Activated T-cell treated with anti-CD3 and anti-CD28 coated beads, Interleukin-2, amount 50 U/mL, for 24 hours (primary cell): ENCODE measurements at regions not wholly inside any gene's neighbourhood (a gene's known extent, or its start where the extent isn't known, plus 50 kb on each side); places are given as distances from the start of the nearest gene placed in this dataset.
"Not testable (repeated sequence)": the region's sequence is repeated elsewhere in the genome, so short reads cannot be mapped to it uniquely, and the experiment has no call there.

Experiments
- DNase-seq: peaks from one replicate; pipeline ENCODE4 v3.0.0-alpha.2; 2020
- H3K27ac Mint-ChIP-seq: 2 replicates; pipeline ENCODE4 v1.8.0; 2020; ENCODE audit warnings: mild to moderate bottlenecking, mixed read lengths
- H3K27me3 Mint-ChIP-seq: 2 replicates; pipeline ENCODE4 v1.8.0; 2020; ENCODE audit warnings: mixed read lengths
- H3K36me3 Mint-ChIP-seq: 2 replicates; pipeline ENCODE4 v1.8.0; 2020; ENCODE audit warnings: low read depth, mixed read lengths
- H3K4me1 Mint-ChIP-seq: 2 replicates; pipeline ENCODE4 v1.8.0; 2020; ENCODE audit warnings: low read depth, mixed read lengths
- H3K4me3 Mint-ChIP-seq: 2 replicates; pipeline ENCODE4 v1.8.0; 2020; ENCODE audit warnings: mild to moderate bottlenecking, moderate library complexity, mixed read lengths
- H3K9me3 Mint-ChIP-seq: 2 replicates; pipeline ENCODE4 v1.8.0; 2020; ENCODE audit warnings: mixed read lengths

DNA sequence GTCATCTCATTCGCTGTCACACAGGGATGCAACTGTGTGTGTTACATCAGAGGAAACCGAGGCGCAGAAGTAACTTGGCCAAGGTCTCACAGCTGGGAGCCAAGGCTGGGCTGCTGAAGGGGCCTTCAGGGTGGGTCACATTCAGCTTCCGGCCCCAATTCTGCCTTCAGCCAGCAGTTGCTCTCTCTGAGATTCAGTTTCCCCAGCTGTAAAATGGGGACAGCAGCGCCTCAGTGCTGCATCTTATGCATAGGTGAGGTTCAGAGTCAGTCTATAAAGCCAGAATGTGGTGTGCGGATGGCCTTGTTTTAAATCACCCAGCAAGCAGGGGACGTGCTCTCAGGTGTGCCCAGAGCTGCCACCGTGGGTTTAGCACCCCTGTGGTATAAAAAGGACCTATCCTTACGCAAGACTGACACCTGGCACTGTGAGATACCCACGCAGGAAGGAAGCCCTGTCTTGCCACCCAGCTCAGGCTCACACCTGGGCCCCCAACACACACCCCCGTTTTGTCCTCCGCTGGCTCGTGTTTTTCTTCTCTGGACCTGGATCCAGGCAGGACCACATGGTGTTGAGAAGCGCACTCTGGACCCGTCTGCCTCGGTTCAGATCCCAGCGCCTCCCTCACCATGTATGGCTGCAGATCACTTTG, 94.6 kb upstream of the GSE1 start:
- DNase-seq = no peak
- Mint-ChIP-seq H3K27me3 (no peaks in the 10 kb centered on the region), H3K27ac (no peak overlapping the region), H3K4me3 (no peak overlapping the region), H3K36me3 (no peaks in the 10 kb centered on the region), H3K4me1 (no peaks in the 10 kb centered on the region), H3K9me3 (peaks cover 3% of the 10 kb centered on the region)

DNA sequence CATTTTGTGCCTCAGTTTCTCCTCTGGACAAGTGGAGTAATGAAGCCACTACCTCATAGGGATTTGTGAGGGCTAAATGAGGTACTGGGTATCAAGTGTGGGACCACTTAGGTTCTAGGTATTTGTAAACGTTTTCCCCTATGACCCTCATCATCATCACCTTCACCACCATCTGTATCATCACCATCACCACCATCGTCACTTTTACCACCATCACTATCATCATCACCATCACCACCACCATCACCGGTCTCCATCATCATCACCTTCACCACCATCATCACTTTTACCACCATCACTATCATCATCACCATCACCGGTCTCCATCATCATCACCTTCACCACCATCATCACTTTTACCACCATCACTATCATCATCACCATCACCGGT, 94.1 kb upstream of the GSE1 start:
- H3K27me3 Mint-ChIP-seq, H3K4me1 Mint-ChIP-seq, H3K27ac Mint-ChIP-seq, DNase-seq, H3K4me3 Mint-ChIP-seq, H3K36me3 Mint-ChIP-seq, H3K9me3 Mint-ChIP-seq: not testable (repeated sequence)

DNA sequence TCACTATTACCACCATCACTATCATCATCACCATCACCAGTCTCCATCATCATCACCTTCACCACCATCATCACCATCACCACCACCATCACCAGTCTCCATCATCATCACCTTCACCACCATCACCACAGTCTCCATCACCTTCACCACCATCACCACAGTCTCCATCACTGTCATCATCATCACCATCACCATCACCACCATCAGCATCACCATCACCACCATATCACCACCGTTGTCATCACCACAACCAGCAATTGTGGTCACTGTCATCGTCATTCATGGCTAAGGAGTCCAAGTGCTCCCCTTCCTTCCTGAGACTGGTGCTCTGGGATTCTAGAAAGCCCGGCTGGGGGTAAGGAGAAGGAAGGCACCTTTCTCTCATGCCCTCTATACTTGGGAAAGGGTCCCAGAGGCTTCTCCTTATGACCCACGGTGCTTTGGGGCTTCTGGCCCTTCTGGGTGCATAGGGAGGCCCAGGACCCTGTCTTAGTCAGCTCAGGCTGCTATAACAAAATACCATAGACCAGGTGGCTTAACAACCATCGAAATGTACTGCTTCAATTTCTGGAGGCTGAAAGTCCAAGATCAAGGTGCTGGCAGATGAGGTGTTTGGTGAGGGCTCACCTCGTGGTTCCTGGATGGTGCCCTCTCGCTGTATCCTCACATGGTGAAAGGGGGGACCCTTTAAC, 93.4 kb upstream of the GSE1 start:
- Mint-ChIP-seq H3K36me3 (no peaks in the 10 kb centered on the region), H3K27me3 (no peaks in the 10 kb centered on the region), H3K4me1 (no peaks in the 10 kb centered on the region), H3K9me3 (peaks cover 3% of the 10 kb centered on the region), H3K27ac (peak overlapping the region; percentile 5), H3K4me3 (no peak overlapping the region)
- DNase-seq = no peak

DNA sequence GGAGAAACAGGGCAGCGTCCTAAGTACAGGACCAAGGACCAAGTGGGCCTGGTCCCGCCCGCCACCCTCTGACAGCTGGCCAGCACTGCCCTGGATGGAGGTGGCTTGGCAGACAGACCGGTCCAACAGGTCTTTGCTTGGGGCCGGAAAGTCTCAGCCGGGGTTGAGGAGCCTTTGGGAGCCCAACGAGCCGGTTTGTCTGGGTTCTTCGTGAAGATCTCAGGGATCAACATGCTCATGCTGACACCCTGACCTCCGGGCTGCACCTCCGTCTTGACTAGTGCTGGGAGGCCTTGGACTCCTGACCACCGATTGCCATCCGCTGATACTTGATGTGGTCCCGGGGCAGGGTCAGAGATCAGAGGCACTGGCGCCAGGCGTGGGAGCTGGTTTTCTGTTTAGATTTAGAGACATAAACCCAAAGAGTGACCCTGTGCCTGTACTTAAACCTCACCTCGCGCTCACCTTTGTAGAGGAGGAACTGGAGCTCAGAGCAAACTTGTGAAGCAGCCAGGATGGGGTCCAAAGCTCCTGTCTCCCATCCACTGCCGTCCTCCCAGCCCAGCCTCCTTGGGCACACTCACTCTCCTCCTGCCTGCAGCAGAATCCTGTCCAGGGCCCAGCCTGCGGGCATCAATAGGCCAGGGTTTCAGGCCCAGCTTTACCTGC, 92.1 kb upstream of the GSE1 start:
- Mint-ChIP-seq H3K4me1 (no peaks in the 10 kb centered on the region), H3K9me3 (peaks cover 3% of the 10 kb centered on the region), H3K27me3 (no peaks in the 10 kb centered on the region), H3K4me3 (no peak overlapping the region), H3K27ac (no peak overlapping the region), H3K36me3 (no peaks in the 10 kb centered on the region)
- no peak for DNase-seq

DNA sequence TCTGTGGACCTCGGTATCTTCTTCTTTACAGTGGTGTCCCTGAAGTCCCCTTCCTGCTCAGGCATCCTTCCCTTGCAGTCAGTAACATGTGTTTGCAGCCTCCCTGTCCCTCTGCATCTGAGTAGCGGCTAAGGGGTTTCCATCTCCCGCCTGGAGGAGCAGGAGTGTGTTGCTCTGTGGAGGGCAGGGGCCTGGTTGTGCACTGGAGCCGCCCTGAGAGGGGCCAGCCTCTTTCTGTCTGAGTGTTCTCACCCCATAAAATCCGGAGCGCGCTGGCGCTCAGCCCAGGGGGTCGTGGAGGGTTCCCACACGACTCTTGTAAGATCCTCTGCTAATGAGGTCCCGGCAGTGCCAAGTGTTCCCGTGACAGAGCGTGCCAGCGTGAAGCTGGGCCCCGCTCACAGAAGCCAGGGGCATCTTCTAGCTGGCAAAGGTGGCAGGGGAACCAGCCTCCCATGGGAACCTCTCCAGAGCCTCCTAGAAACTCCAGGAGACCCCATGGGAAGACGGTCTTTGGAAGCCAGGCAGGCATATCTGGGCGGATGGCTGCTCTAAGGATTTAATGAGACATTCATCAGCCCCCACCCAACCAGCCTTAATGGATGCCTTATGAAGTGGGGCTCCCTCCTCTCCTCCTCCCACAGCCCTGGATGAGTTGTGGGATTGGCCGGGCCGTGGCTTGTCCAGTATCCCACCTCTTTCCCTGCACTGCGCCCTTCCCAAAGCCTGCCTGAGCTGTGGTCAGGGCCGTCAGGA, 91.4 kb upstream of the GSE1 start:
- no peak overlapping the region for H3K27ac Mint-ChIP-seq
- H3K36me3 Mint-ChIP-seq = no peaks in the 10 kb centered on the region
- H3K4me3 Mint-ChIP-seq = no peak overlapping the region
- DNase-seq = no peak
- H3K4me1 Mint-ChIP-seq = no peaks in the 10 kb centered on the region
- peaks cover 3% of the 10 kb centered on the region for H3K9me3 Mint-ChIP-seq
- H3K27me3 Mint-ChIP-seq = no peaks in the 10 kb centered on the region

DNA sequence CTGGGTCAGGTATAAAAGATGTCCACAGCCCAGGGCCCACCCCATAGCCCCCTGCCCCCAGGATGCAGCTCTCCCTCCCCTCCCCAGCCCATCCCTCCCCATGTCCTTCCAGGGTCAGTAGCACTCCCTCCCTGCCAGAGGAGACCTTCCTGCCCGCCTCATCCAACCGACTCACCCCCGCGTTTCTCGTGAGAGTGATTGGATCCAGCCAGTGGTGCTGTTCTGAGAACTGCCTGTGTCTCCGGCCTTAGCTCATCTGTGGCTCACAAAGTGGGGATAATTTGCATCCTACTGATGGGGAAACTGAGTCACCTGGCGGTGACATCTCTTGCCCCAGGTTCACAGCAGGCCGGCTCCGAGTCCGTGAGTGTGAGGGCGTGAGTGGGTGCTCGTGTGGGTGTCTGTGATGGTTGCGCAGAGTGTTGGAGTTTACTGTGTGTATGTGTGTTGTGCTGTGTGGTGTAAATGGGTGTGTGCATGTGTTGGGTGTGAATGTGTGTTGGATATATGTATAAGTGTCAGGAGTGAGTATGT, 90.7 kb upstream of the GSE1 start:
- H3K36me3 Mint-ChIP-seq = no peaks in the 10 kb centered on the region
- no peak overlapping the region for H3K27ac Mint-ChIP-seq
- no peaks in the 10 kb centered on the region for H3K27me3 Mint-ChIP-seq
- no peak overlapping the region for H3K4me3 Mint-ChIP-seq
- DNase-seq = no peak
- H3K4me1 Mint-ChIP-seq = no peaks in the 10 kb centered on the region
- H3K9me3 Mint-ChIP-seq = peaks cover 3% of the 10 kb centered on the region

DNA sequence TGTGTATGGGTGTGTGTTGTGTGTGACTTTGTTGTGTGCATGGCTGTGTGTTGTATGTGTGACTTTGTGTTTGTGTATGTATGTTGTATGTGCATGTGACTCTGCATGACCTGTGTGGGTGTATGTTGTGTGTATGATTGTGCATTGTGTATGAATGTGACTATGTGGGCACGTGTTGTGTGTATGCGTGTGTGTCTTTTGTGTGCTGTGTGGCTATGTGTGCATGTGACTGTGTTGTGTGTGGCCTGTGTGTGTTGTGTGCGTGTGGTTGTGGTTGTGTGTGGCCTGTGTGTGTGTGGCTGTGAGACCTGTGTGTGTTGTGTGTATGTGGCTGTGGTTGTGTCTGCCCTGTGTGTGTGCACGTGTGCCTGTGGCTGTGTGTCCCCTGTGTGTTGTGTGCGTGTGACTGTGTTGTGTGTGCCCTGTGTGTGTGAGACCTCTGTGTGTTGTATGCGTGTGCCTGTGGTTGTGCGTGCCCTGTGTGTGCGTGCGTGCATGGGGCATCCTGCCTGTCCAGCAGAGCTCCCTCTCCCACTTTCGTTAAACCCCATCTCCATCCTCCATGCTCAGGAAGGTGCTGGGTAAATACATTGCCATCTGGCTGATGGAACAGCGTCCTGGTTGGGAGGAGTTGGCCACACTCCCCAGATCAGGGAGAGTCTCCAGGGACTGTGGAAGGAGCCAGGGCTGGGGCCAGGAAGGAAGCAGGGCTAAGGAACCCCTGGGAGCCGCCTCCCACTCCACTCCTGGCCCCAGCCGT, 90.1 kb upstream of the GSE1 start:
- no peak for DNase-seq
- Mint-ChIP-seq H3K4me3 (no peak overlapping the region), H3K27me3 (no peaks in the 10 kb centered on the region), H3K36me3 (no peaks in the 10 kb centered on the region), H3K27ac (no peak overlapping the region), H3K4me1 (no peaks in the 10 kb centered on the region), H3K9me3 (peaks cover 3% of the 10 kb centered on the region)

DNA sequence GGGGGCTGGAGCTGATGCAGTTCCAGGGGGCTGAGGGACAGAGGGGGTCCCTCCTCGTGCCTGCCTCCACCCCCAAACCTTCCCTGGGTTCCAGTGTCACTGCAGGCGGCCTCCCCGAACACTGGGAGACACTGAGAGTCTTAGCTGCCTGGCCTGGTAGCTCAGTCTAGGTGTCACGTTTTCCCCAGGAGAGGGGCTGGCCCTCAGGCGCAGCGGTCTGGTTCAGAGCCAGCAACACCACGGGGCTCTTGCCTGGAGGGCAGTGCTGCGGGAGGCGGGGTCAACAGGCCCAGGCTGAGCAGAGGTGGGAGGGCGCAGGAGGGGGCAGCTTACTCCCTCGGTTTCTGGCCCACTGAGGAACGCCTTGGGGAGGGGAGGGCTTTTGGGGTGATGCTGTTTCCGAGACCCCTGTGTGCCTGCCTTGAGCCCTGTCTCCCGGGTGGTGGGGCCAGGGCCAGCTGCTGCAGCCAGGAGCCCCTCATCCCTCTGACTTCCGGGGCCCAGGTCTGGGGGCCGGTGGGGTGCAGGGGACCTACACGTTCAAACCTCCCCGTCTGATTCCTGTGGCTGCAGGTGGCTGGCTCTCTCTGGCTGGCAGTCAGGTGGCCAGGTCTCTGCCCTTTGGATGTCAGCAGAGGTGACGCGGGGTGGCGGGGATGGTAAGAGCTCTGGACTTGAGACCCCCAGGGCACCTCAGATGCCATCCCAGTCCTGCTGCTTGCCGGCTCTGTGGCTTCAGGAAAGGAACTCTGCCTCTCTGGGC, 89.3 kb upstream of the GSE1 start:
- peaks cover 3% of the 10 kb centered on the region for H3K9me3 Mint-ChIP-seq
- no peak for DNase-seq
- no peaks in the 10 kb centered on the region for H3K36me3 Mint-ChIP-seq
- no peaks in the 10 kb centered on the region for H3K4me1 Mint-ChIP-seq
- H3K27me3 Mint-ChIP-seq = no peaks in the 10 kb centered on the region
- H3K27ac Mint-ChIP-seq = no peak overlapping the region
- no peak overlapping the region for H3K4me3 Mint-ChIP-seq

DNA sequence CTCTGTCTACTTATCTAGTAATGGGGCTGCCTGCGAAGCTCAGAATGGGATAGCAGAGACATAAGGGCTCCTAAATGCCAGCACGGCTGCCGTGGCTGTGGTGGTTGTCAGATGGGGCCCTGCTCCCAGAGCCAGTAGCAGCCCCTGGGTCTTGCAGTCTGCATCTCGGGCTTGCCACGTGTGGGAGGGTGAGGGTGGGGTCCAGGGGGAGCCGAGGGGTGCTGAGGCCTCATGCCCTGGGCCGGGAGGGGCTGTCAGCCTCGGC, 88.8 kb upstream of the GSE1 start:
- H3K9me3 Mint-ChIP-seq = peaks cover 3% of the 10 kb centered on the region
- H3K4me3 Mint-ChIP-seq = no peak overlapping the region
- no peak for DNase-seq
- H3K27ac Mint-ChIP-seq = no peak overlapping the region
- H3K4me1 Mint-ChIP-seq = no peaks in the 10 kb centered on the region
- no peaks in the 10 kb centered on the region for H3K27me3 Mint-ChIP-seq
- H3K36me3 Mint-ChIP-seq = no peaks in the 10 kb centered on the region

DNA sequence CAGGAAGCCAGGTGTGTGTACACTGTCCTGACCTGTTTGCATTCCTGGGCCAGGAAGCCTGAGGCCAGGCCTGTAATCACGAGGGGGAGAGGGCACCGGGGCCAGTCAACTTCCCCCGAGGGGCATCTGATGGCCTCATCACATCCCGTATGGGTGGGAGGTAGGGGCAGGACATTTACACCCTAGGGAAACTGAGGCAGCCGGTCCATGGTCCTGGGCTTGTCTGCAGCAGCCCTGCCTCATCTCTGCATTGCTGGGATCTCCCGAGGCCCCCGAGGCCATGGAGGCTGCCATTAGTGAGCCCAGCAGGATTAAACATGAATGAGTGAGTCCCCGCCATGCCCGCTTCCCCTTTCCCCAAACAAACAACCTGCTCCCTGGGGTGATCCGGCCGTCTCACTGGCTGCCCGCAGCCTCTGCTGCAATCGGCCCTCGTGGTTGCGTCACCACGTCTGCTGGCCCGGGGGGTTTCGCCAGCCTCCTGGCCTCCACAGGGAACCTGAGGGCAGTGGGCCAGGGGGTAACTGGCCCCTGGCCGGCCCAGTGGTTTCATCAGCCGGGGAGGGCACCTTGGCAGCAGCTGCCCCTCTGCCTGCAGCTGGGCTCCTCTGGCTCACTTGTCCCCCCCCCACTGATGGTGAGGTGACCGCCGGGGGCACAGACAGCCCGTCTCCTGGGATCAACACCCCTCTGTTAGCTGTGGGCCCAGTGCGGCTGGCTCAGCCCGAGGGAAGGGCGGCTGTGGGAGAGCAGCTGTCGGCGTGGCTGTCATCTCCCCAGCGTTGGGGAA, 88.3 kb upstream of the GSE1 start:
- Mint-ChIP-seq H3K27me3 (no peaks in the 10 kb centered on the region), H3K4me1 (no peaks in the 10 kb centered on the region), H3K27ac (no peak overlapping the region), H3K4me3 (no peak overlapping the region), H3K9me3 (no peaks in the 10 kb centered on the region), H3K36me3 (no peaks in the 10 kb centered on the region)
- no peak for DNase-seq

DNA sequence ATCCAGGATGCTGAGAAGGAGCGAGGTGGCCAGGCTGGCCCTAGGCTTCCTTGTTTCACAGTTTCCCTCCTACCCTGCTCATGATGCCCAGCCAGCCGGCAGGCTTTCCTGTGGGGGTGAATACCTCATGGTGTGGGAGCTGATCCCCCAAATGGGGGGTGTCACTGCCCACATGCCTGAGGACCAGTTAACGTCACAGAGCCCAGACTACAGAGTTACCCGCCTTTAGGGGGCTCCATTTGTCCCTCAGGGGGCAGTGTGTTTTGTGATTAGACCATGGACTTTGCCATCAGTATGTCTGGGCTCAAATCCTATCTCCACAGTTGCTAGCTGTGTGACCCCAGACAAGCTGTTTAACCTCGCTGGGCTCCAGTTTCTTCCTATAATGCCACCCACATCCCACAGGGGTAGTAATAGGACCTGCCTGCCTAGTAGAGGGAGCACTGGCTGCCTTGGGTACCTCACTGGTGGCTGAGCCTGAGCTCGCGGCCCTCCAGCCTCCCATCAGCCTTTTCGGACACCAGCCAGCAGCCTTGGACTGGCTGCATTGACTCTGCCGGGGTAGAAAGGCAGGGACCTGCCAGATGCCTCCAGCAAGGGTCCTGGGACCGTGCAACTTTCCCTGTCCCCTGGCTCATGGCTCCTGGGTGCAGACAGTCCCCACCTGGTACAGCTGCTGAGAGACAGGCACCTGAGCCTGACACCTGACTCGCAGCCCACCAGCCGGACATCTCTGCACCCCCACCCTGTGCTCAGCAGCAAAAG, 87.5 kb upstream of the GSE1 start:
- Mint-ChIP-seq H3K27ac (no peak overlapping the region), H3K36me3 (no peaks in the 10 kb centered on the region), H3K9me3 (no peaks in the 10 kb centered on the region), H3K4me3 (no peak overlapping the region), H3K27me3 (no peaks in the 10 kb centered on the region), H3K4me1 (no peaks in the 10 kb centered on the region)
- no peak for DNase-seq

DNA sequence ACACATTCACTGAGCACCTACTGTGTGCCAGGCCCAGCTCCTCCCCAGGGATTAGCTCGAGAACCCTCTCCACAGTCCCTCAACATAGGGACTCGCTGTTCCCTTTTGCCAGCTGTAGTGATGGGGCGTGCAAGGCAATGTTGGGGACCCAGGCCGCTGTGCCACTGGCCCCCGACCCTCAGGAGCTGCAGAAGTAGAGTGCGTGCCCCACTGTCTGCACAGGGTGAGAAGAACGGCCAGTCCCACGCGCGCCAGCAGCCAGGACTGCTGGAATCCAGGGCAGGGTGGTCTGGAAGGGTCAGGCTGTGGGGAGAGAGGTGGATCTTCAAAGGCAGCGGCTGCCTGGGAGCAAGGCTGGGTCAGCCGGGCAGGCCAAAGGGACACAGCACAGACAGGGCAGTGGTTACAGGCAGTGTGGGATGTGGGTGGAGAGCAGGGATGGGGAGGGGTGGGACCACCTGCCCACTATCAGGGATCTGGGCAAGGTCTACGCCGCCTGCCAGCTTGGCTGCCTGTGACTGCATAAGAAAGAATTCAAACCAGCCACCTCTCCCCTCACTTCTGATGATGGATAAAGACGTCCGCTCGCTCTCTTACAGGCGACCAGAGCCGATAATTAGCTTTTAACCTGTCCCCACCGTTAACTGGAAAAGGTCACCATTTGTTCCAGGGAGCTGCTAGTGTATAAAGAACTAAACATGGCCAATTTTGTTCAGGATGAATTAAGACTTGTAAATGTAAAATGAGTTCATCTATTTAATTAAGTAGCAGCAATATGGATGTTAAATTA, 86.7 kb upstream of the GSE1 start:
- Mint-ChIP-seq H3K4me1 (no peaks in the 10 kb centered on the region), H3K27ac (no peak overlapping the region), H3K27me3 (no peaks in the 10 kb centered on the region), H3K4me3 (no peak overlapping the region), H3K9me3 (no peaks in the 10 kb centered on the region), H3K36me3 (no peaks in the 10 kb centered on the region)
- no peak for DNase-seq
